Left ventricle myocardium superior (tissue), 1 donor: ENCODE measurements at regions not wholly inside any gene's neighbourhood (a gene's known extent, or its start where the extent isn't known, plus 50 kb on each side); places are given as distances from the start of the nearest gene placed in this dataset.
A peak's percentile ranks its signal among the peaks of the same experiment; 100 is the strongest.
"Not testable (repeated sequence)": the region's sequence is repeated elsewhere in the genome, so short reads cannot be mapped to it uniquely, and the experiment has no call there.

ENCODE experiments used
- ATAC-seq: fragments of 200-7000 bp; cut with Tn5 transposase; one replicate; pipeline ENCODE4 v1.9.1; 2020; ENCODE audit warnings: mild to moderate bottlenecking, moderate library complexity
- DNase-seq: peaks from one replicate; pipeline ENCODE4 v3.0.0-alpha.2; 2020
- intact Hi-C: fragments of 100-400 bp; cut with micrococcal nuclease; formaldehyde crosslinking; loops from one replicate; pipeline ENCODE4 v1.11.0; 2022
- donor health status: DM: no; HTN: yes; CAD: no; lungs with severe emphysema.

DNA sequence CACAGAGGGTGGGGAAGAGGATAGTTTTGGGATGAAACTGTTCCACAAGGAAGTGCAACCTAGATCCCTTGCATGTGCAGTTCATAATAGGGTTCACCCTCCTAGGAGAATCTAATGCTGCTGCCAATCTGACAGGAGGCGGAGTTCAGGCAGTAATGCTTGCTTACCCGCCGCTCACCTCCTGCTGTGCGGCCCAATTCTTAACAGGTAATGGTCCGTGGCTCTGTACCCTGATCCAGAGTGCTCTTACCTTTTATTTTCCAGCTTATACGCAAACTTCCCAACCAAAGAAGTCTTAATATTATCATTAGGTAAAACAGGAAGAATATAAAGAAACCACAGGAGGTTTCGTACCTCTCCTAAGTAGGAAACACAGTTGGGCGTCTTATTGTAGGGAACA is 82.7 kb upstream of the CD302 start:
- DNase-seq = no peak
- no peak for ATAC-seq
- intact Hi-C loops = no loop called here

DNA sequence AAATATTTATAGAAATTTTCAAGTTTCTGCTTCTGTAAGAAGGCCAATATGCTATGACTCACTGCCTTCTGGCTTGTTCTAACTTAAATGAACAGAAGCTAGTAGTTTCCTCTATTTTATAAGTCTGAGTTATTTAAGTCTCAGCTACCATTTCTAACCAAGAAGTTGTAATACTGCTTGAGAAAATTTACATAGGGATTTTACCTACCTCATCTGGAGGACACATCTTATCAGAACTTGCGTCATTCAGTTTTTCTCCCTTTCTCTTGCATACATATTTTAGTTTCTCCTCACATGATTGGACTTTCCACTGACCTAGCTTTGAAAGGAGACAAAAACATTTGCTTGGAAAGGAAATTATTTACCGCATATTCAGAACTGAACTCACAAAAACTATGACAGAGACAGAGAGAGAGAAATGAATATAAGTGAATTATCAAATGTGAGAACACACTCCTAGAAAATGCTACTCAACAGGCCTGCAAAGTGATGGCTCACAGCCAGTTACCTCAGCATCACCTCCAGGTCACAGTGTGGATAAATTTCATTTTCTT is 81.1 kb upstream of the CD302 start:
- no peak for DNase-seq

DNA sequence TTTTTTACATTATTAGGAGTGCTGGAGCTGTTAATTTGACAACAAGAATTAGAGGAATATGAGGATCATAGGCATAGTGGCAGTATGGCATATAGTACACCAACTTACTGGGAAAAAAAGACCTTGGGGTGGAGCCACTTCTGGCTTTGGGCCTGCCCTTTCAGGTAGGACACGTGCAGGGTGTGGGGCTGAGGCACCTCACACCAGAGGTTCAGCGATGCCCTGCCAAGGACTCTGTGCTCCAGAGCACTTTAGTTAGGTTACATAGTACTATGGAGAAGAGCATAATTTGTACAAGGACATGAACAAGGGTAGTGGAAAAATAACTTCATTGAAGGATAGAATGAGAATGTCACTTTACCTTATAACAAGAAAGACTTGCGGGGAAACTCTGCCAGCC is 77.1 kb upstream of the CD302 start:
- ATAC-seq (no peak), DNase-seq (no peak)
- intact Hi-C loops = no loop called here

More for the DNA sequence above, 81.1 kb upstream of the CD302 start:
- no peak for ATAC-seq
- intact Hi-C loops = no loop called here

DNA sequence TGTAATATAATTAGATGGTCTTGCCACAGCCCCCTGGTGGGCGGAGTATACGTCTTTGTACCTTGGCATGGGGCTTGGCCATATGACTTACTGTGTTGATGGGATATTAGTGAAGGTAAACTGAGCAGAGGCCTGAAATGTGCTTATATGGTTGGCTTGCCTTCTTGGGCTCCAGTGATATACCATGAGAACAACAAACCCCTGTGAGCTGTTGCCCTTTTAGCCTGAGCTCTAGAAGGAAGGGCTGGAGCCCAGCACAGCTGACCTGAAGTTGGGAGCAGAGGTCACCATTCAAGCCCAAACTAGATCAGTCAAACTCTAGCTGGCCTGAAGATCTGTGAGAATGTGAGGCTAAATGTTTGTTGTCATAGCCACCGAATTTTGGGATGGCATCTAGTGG is 75.2 kb upstream of the CD302 start:
- no peak for ATAC-seq
- DNase-seq = no peak

DNA sequence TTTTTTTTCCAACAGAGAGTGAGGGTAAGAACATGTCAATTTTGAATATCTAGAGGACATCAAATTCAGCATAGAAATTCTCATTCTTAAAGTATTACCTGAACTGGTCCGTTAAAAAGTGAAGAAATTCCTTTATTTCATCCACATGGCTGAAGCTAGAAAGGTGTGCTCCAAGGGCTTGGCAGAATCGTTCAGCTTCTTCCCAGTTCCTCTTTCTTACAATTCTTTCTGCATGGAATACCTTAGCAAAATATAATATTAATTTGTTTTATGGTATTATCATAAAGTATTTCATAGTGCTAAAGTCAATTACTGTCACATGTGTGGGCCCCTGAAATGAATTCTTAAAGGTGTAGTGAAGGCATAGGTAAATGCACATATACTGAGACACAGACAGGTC is 74.3 kb upstream of the CD302 start:
- intact Hi-C loops = no loop called here
- no peak for DNase-seq
- ATAC-seq = no peak

More for the DNA sequence above, 75.2 kb upstream of the CD302 start:
- intact Hi-C loops = no loop called here

DNA sequence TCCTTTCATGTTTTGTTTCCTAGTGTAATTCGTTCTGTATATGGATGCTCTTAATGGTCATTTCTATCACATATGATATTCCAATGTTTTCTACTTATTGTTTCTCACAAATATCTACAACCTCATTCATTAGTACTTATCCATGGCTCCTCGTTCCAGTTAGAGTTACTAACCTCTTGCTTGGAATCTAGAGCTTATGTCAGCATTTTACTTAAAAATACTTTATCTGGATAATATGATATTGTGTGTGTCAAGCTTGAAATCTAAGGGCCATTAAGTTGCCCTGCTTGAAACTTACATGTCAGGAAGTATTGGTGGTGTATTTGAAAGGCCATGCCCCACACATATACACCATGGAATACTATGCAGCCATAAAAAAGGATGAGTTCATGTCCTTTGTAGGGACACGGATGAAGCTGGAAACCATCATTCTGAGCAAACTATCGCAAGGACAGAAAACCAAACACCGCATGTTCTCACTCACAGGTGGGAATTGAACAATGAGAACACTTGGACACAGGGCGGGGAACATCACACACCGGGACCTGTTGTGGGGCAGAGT is 70.7 kb upstream of the CD302 start:
- ATAC-seq, DNase-seq, intact Hi-C loops: not testable (repeated sequence)

DNA sequence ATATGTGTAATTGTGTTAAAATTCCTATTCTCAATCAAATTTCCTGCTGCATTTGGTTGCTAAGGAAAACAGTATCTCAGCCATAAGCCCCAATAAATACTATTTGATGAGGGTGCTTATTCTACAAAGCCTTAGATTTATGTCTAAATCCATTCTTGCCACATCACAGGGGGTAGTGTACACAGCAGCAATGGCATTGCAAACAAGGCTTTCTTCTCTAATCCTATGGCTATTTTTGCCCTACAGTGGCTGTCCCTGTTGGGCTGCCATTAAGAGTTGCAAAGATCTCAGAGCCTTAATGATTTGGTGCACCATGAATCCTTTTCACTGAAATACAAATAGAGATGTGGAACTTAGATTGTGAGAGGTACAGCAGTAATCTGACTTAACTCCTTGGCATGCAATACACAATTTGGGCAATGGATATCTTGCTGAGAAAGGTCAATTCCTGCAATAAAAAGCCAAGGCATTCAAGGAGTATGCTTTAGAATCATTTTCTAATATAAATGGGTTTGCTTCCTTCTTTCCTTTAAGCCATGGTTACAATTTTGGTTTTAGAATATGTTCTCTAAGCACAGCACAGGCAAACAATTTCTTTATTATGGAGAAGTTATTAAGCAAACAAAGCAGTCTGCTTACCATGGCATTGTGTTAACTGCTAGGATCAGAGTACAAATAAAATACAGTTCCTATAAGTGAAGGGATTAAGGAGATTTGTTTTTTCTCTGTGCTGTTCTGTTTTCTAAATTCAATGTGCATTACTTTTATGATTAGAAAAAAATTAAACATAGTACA is 69.8 kb upstream of the CD302 start:
- DNase-seq (no peak), ATAC-seq (no peak)
- intact Hi-C loops = no loop called here

DNA sequence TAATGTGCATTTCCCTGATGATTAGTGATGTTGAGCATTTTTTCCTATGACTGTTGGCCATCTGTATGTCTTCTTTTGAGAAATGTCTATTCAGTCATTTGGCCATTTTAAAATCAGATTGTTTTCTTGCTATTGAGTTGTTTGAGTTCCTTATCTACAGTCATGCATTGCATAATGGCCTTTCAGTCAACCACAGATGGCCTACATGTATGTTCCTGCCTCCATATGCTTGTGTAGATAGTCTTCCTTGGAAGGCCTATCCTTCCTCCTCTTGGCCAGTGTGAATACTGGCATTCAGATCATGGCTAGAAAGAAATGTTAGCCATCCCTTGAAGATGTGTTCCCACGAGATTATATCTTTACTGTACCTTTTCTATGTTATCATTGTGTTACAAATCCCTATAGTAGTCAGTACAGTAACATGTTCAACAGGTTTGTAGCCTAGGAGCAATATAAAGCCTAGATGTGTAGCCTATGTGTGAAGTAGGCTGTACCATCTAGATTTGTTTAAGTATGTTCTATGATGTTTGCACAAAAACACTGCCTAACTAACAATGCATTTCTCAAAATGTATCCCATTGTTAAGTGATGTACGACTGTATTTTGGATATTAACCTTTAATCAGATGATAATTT is 65.6 kb upstream of the CD302 start:
- intact Hi-C loops = no loop called here
- DNase-seq (no peak), ATAC-seq (no peak)

DNA sequence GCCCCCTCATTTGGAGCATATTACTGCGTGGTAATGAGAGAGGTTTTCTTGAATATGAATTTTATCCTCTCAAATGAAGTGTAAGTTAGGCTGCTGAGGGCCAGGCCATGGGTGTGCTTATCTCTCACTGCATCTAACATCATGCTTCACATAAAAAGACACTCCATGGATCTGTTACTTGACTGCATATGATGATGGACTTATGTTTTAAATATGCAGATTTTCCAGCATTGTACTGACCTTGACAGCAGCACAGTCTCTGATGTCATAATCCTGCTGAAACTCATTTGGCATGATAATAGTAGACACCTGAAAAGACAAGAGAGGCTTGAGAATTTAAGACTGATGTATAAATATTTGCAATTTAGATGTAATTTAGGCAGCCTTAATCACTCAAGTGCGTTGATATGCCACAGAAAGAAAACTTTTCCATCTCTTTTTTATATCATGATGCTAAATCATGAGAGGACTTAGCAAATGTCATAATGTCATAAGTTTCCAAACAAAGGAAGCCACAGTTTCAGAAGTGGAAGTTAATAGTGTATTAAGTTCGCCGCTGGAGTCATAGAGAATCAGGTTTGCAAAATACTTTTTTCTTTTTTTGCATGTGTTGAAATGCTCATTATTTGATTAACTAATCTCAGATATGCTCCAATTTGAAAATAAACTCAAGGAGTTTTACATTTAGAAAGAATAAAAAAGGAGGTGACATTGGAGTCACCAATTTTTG is 62.7 kb upstream of the CD302 start:
- DNase-seq = no peak
- intact Hi-C loops = no loop called here
- no peak for ATAC-seq

DNA sequence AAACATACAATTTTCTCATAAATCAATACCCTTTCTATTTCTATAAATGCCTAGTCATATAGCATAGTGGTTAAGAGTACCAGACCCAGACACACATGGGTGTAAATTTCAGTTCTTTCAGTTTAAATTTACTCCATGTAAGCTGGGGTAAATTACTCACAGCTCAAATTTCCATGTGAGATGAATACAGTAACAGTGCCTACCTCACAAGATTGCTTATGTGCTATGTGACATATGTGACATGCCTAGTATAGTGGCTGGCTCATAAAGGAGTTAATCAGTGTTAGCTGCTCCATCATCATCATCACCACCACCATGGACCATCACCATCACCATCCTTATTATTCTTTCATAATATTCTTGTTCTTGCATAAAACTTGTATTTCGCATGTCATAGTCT is 61.6 kb upstream of the CD302 start:
- no peak for DNase-seq
- intact Hi-C loops = no loop called here
- no peak for ATAC-seq

DNA sequence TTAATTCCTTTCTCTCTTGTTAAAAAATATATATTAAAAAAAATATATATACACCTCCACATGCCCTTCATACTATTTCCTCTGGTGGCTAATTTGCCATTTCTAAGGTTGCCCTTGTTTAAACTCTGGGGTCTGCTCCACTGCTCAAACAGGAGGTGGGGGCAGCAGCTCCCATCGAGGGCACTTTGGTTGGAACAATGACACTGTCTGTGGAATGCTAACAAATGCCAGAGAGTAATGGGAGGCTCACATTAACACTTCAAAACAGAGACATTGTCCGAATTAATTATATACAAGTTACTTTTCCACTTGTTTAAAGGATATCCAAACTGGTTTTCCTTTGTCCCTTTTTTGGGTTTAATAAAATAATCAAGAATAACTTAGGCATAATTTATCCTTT is 58.8 kb upstream of the CD302 start:
- intact Hi-C loops = no loop called here
- ATAC-seq = no peak
- DNase-seq = no peak

DNA sequence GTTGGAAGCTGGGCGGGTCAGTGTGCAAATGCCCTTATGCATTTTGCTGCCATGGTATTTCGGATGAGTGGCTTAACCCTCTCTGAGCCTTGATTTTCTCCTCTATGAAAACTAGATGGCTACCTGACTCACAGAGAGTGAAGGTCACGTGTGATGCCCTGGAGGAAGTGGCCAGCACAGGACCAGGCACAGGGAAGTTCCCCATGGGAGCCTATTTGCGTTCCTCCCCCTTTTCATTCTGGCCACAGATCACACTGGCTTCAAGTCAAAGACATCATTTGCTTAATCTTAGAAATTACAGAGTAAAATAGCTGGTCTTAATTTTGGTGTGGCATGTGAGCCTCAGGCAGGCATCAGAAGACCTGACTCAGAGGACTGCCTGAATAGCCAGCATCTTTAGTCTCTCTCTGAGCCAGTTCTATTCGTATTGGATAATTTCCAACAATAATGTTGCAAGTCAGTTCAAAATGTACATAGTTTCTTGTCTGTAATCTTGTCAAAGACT is 57.6 kb upstream of the CD302 start:
- DNase-seq (no peak), ATAC-seq (no peak)
- intact Hi-C loops = no loop called here

DNA sequence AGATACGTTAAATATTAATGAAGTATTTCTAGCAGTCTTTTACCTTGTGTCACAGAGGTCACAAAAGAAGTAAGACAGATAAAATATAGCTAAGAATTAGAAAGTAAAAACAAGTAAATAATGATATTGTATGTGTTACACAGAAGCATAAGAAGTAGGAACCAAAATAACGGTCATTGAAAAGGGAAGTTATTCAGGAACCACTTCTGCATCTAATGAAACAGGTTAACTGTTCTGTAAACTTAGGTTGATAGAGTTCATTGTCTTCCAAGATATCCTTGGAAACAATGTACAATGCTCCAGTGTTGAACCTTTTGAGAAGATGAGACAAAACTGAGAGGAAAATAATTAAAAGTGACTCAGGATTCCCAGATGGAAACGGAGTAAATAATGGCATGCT is 57.1 kb upstream of the CD302 start:
- ATAC-seq (no peak), DNase-seq (no peak)
- intact Hi-C loops = no loop called here

DNA sequence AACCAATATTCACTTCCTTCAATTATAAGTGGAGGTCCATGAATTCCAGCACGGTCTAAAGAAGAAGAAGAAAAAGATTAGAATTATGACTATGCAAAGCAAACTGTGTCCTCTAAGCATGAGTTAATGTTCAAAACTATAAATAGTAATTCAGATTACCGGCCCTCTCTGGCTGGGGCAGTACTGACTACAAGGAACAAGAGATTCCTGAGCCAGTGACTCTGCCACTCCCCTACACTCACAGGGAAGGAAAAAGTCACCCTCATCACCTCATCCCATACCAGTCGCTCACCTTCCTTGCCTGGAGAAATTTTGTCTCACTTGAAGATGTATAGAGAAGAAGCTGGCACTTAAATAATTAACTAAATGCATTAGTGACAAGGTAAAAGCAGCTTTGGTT is 56.5 kb upstream of the CD302 start:
- ATAC-seq = peak; percentile 88
- intact Hi-C loops = no loop called here
- DNase-seq = no peak

DNA sequence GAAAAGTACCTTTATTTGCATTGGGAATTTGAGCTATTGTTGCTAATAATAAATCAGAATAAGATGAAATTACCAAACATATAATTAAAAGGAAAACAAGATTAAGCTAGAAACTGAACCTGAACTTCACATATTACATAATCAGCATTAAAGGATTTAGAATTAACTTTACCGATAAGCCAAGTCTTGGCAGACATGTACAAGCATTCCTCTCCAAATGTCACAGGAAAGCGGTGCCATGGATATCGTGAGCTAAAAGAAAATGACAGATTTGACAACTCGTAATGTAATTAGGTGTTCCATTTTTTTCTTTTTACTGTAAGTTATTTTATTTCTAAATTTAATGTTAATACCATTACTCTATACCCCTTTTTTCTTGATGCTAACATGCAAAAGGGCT is 55.1 kb upstream of the CD302 start:
- DNase-seq (no peak), ATAC-seq (no peak)
- intact Hi-C loops = no loop called here

DNA sequence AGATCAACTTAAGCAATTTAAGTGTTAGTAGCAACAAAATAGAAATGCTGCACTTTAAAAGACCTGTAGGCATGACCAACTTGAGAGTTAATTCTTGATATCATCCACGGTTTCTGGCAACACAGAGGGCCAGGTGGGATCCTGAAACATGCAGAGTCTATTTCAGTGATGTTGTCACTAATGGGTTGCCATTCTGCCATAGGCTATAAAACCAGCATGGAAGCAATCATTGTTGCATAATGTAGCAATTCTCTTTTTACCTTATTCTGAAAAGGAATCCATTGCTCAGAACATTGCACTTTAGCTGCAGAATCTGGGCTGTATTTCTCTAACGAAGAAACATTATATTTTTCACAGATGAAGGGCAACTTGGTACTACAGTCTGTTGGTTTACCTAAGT is 53.9 kb upstream of the CD302 start:
- ATAC-seq = no peak
- DNase-seq = no peak
- intact Hi-C loops = no loop called here

DNA sequence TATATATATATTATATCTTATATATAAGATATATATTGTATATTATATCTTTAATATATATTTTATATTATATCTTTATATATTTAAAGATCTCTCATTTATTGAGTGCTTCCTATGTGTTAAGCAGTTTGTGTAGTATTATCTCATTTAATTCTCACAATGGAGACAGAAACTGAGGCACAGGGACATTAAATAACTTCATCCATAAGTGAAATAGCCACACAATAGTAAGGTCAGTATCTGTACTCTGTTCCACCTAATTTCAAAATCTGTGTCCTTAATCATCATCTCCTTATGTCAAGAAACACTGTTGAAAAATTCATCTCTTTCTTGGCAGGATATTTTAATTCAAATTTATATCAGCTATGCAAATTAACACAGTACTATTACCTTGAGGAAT is 52.8 kb upstream of the CD302 start:
- DNase-seq = no peak
- no peak for ATAC-seq
- intact Hi-C loops = no loop called here

DNA sequence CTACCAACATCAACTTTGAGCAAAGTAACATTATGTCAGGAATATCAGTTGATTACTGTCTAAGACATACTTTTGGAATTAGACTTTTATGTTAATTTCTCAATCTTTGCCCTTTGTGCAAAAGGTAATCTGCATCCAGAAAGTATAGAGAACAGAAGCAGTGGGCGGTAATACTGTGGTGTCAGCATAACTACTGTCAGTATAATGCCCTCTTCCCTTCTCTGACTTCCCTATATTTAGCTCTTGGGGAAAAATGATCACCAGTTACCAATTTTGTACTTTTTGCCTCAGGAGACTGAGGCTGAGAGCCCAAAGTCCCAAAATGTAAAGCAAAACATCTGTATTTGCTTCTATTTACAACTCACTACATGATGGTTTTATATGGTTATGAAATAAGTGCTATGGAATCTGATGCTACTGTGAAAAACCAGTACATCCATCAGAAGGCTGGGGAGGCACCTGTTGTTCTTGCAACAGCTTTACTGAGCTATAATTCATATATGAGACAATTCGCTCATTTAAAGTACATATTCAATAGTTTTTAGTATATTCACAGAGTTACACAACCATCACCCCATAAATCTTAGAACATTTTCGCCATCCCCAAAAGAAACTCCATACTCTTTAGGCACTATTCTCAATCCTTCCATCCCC is 51.3 kb upstream of the CD302 start:
- intact Hi-C loops = no loop called here
- no peak for ATAC-seq
- no peak for DNase-seq
